HG03432 (cell line): ENCODE measurements at regions not wholly inside any gene's neighbourhood (a gene's known extent, or its start where the extent isn't known, plus 50 kb on each side); places are given as distances from the start of the nearest gene placed in this dataset.
"Not testable (repeated sequence)": the region's sequence is repeated elsewhere in the genome, so short reads cannot be mapped to it uniquely, and the experiment has no call there.

Experiments
- ATAC-seq: cut with Tn5 transposase; IDR thresholded peaks from one replicate; pipeline ENCODE4 v1.9.1; 2021; ENCODE audit warnings: mild to moderate bottlenecking, moderate library complexity; ENCODE audit not compliant: unreplicated experiment

DNA sequence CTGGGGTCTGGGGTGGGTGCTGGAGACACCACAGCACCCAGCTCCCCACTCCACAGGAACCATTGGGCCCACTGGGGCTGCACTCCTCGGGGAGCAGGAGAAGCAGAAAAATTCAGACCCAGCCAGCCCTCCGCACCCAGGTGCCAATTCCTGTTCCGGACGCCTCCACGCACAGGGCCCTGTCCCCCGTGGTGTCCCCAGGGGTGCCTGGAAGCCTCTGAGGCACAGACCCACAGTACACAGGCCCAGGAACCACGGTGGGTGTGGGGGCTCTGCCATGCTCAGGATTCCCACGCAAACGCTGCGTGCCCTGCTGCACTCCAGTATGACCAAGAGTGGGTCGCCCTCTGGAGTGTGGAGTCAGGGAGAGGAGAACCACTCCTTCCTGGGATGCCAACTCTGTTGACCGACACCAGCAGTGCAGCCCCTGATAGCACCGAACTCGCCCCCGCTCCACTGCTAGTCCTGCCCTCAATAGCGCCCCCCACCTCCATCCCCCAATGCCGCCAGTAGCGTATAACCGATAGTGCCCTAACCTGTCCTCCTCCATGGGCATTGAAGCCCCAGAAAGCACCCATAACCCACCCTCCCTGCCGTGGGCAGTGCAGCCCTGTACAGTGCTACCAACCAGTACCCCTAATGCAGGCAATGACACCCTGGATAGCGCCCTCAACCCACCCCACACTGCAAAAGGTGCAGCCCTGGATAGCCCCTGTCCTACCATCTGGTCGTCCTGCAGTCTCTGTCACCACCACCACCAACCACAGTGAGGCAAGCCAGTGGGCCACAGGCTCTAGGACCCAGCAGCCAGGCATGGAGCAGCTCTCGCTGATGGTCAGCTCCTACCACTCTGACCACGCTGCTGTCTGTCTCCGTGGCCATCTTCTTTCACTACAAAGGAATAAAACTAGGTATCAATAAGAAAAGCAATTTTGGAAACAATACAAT lies 2877.2 kb downstream of the RPIA start:
- ATAC-seq: not testable (repeated sequence)

DNA sequence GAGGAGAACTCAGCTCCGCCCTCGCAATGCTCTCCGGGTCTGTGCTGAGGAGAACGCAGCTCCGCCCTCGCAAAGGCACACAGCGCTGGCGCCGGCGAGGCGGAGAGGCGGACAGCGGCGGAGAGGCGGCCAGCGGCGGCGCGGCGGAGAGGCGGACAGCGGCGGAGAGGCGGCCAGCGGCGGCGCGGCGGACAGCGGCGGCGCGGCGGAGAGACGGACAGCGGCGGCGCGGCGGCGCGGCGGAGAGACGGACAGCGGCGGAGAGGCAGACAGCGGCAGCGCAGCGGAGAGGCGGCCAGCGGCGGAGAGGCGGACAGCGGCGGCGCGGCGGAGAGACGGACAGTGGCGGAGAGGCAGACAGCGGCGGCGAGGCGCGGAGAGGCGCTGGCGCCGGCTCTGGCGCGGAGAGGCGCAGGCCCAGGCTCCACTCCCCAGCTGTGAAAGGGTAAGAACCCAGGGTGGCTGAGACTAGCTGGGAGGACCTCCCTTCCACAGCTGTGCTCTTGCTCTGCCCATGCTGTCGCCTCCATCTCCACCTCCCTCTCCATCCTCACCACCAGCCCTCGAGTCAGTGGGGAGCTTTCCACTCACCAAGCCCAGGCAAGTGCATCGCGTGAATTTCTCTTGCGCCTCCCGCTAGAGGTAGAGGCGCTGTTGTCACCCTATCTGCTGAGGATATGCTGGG lies 2879.9 kb downstream of the RPIA start:
- ATAC-seq: not testable (repeated sequence)

DNA sequence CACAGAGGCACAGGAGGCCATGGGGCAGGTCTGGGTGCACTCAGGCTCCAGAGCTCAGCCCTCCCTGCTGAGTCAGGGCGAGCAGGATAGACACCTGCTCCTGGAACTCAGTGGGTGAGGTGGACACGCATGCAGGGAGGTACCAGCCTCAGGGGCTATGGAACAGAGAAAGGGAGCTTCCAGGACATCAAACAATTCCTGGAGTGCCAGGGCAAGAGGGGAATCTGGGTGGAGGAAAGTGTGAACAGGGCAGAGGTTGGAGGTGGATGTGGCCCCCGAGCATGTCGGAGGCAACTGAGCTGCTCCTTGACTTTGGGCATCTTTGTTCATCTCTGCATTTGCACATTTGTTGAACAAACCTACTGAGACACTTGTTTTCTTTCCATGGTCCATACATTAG lies 2881.5 kb downstream of the RPIA start:
- ATAC-seq: not testable (repeated sequence)

DNA sequence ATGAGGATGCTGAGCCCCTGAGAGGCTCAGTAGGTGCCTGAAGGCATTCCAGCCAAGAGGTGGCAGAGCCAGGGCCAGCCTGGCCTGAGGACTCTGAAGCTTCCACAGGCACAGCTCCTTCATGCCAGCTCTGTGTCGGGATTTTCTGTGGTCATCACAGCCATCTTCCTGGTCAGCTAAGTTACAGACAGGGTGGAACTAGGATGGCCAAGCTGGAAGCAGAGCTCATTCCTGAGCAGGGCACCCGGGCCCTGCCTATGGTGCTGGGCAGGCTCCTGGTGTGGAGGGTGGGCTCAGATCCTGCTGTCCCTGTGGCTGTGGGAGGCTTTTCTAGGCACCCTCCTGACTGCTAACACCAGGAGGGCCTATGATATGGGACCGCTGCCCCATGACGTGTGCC lies 2882.3 kb downstream of the RPIA start:
- ATAC-seq: not testable (repeated sequence)

DNA sequence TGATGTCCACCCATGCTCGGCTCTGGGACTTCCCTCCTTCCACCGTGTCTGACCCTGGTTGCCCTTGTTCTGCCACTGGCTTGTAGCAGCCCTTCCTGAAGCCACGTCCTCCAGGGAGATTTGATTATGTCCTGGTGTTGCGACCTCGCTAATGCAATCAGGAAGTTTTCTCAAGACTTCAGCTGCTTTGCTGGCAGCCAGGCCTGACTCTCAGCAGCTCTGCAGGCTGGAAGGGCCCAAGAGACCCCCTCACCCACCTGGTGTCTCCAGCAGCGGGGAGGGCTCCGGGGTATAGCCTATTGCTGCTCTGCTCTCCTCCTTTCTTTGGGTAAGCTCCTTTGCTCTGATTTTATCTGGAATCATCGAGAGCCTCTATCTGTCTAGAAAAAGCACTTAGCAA lies 2882.8 kb downstream of the RPIA start:
- ATAC-seq: not testable (repeated sequence)

DNA sequence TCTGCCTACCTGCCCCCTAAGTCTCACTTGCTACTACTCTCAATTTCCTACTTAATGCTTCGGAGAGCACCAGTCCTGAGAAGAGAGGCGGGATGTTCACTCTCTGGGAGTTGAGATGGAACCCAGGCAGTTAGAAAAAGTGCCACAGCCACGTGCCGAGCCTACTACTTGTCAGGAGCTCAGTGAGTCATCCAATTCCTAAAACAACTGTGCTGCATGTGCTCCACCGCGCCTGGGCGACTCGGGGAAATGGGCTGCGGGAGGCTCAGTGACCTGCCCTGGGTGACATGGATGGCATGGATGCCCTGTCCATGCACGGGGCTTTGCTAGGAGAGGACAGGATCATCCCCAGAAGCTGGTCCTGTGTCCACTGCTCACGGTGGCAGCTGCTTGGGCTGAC lies 2884.2 kb downstream of the RPIA start:
- ATAC-seq: not testable (repeated sequence)

DNA sequence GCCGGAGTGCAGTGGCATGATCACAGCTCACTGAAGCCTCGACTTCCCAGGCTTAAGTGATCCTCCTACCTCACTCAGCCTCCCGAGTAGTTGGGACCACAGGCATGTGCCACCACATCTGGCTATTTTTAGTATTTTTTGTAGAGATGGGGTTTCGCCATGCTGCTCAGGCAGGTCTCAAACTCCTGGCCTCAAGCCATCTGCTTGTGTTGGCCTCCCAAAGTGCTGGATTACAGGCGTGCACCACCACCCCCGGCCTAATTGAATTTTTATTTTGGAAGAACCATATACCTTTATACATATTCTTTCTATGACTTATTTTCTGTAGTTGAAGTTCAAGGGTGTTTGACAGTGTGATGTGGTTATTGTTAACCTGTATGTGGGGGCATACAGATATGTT lies 2885.9 kb downstream of the RPIA start:
- not testable (repeated sequence) for ATAC-seq

DNA sequence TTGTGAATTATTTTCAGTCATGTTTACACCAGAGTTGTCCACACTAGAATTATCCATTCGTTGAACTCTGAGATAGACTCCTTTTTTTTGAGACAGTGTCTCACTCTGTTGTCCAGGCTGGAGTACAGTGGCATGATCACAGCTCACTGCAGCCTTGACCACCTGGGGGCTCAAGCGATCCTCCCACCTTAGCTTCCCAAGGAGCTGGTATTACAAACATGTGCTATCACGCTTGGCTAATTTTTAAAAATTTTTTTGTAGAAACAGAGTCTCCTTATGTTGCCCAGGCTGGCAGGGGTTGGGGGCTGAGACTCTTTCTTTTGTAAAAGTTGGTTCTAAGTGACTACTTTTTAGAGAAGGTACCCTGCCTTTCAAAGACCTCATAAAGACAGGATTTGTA lies 2887.2 kb downstream of the RPIA start:
- ATAC-seq: not testable (repeated sequence)

DNA sequence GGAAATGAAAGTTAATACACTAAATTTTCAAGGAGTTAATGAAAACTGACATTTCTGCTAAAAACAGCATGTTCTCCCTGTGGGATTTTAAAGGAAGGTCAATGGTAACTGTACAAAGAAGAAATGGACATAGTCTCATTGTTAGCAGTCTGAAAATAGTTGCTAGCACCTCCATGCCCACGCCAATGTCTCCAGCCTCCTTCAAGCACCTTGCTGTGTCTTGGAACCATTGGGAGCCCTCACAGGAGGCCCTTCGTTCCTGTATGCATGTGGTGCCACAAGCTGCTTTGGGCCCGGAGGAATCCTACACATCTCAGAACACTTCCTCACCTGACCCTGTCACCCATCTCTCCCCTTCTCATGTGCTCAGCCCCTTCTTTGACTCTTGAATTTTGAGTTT lies 2888.1 kb downstream of the RPIA start:
- not testable (repeated sequence) for ATAC-seq

DNA sequence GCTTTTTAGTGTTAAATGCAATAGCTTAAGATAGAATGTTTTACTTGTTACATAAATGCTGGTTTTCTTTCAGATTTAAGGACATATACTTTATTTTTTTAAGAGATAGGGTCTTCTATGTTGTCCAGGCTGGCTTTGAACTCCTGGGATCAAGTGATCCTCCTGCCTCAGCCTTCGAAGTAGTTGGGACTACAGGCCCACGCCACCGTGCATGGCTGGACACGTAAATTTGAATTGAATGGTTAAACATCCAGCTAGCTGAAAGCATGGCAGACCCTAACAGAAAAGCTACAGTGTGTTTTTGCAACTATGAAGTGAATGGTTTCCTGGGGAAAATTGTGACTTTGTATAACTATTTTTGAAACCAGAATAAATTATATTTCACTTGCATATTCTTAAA lies 2888.6 kb downstream of the RPIA start:
- ATAC-seq: not testable (repeated sequence)

DNA sequence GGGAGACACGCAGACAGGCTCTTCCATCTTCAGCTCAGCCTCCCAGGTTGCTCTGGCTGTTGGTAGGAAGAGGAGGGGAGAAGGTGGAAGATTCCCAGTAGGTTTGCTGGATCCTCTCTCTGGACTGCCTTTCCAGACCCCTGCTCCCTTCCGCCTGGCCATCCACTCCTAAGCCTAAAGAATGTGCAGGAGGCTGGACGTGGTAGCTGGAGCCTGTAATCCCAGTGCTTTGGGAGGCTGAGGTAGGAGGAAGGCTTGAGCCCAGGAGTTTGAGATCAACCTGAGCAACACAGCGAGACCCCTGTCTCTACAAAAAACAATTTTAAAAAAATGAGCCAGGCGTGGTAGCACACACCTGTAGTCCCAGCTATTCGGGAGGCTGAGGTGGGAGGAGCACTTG lies 2895.6 kb downstream of the RPIA start:
- not testable (repeated sequence) for ATAC-seq

DNA sequence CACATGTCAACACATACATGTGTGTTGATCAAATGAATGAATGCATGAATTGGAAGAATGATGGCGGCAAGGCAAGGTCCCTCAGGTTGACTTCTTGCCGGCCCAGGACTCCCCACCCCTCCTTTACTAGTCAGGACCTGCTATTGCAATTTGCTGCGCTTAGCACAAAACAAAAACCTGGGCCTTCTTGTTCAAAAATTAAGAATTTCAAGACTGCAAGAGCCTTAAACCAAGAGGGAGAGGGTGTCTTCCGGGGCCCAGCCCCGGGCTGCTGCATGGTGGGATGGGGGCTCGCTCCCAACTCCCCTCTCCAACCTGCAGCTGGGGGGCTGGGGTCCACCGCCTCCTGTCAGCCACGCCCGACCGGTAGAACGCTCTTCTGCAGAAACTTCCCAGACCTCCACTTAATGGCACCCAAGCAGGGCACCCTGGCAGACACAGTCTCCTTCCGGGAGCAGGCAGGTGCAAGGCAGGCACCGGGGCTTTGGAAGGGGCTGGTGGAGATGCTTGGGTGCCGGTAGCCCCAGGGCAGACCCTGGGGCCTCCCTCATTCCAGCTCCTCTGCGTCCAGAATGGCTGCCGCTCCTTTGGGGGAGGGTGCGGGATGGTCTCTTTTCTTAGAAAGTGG lies 2896.5 kb downstream of the RPIA start:
- ATAC-seq: not testable (repeated sequence)

DNA sequence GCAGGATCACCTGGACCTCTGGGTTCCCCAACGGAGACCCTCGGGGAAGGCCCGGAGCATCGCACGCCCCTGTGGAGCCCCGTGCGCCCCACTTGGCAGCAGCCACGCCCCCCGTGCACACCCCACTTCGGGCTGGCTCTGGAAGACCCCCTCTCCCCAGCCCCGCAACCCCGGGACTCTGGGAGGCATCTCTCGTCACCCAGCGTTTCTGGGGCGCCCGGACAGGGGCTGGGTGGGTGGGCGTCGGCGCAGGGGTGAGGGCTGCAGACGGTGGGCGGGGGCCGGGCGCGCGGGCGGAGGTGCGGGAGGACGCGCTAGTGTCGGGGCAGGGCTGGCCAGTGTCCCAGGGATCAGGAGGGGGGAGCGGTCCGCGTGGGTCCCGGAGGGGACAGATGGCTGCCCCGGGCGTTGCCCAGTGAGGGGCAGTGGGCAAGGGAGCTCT lies 2897.3 kb downstream of the RPIA start:
- not testable (repeated sequence) for ATAC-seq

DNA sequence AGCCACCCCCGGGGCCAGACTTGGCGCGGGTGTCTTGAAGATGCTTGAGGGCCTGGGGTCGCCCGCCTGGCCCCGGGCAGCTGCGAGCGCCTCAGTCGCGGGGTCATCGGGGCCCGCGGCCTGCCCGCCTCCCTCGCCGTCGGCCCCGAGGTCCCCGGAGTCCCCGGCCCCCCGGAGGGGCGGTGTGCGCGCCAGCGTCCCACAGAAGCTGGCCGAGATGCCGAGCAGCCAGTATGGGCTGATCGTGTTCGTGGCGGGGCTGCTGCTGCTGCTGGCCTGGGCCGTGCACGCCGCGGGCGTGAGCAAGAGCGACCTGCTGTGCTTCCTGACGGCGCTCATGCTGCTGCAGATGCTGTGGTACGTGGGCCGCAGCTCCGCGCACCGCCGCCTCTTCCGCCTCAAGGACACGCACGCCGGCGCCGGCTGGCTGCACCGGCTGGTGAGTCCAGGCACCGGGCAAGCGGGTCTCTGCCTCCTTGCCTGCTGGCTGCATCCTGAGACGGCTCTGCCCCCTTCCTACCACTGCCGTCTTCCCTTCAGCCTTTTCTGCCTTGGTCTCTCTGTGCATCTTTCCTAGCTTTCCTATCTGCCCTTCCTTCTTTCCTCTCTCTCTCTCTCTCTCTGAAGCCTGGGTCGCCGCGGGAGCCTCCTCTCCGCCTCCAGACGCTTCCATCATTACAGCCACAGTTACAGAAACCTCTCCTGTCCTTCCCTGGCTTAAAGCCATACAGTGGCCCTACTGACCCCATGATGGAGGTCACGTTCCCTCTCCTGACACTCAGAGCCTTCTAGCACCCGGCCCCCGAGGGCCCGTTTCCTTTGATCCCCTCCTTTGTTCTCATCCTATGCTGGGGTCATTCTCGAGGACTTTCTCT lies 2898.2 kb downstream of the RPIA start:
- not testable (repeated sequence) for ATAC-seq

DNA sequence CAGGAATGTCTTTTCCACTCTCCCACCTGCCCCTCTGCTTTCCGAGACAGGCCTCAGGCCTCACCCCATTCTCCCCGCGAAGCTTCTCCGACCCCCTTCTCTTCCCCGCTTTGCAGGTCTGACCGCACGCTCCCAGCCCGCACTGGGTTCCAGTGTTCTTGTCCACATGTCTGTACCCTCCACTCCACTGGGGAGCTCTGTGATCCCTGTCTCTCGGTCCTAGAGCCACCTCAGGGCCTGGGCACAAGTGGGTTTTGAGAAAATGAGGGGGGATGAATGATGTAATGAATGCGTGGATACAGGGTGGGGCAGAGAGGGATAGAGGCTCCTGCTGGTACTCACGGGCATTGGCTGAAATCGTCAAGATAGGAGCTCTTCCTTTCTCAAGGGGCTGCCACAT lies 2898.9 kb downstream of the RPIA start:
- ATAC-seq: not testable (repeated sequence)

DNA sequence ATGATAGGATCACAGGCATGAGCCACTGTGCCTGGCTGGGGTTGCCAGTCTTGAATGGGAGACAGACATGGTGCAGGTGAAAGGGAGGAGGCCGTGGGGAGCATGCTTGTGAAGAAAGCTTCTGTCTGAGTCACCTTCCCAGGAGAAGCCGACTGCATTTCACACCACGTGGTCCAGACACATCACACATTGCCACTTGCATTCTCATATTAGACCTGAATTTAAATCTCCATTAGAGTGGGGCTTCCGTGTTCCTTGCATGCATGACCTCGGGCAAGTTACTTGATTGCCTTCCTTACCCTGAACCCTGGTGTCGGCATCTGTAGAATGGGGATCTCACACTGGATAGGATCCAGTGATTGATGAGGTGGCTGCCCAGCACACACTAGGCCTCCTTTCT lies 2899.6 kb downstream of the RPIA start:
- not testable (repeated sequence) for ATAC-seq

DNA sequence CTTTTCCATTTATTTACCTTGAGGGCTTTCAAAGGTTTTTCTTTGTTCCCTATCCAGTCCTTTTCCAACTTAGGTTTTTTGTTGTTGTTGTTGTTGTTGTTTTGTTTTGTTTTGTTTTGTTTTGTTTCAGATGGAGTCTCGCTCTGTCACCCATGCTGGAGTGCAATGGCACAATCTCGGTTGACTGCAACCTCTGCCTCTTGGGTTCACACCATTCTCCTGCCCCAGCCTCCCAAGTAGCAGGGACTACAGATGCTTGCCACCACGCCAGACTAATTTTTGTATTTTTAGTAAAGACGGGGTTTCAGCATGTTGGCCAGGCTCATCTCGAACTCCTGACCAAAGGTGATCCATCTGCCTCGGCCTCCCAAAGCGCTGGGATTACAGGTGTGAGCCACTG lies 2906.0 kb downstream of the RPIA start:
- ATAC-seq: not testable (repeated sequence)

DNA sequence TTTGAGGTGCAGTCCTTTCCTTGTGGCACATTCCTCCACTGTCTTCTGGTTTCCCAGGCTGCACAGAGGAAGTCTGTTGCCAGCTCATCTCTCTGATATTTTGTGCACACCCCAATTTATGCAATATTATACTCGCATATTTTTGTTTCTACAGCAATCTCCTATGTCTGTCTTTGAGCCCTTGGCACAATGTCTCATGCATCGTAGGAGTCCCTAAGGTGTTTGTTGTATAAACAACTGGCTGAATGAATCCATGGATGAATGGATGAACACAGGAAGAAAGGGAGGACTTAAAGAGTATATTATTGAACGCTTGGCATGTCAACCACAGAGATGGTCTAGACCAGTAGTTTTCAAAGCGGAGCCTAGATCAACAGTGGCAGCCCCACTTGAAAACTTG lies 2907.0 kb downstream of the RPIA start:
- ATAC-seq: not testable (repeated sequence)

DNA sequence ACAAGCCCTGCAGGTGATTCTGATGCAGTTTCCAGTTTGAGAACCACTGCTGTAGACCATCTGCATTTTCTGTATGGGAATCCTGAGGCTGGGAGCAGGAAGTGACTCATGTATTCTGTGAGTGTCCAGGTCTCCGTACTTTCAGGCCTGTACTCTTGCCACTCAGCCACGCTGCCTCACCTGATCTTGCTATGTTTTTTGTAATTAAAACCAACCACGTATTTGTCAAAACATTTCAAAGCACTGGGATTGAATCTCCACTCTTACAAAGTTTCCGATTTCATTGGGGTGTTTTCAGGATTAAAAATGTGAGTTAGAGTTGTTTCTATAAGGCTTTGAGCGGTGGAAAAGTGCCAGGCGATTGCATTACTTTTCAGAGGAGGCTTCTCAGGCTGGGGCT lies 2907.5 kb downstream of the RPIA start:
- ATAC-seq: not testable (repeated sequence)

DNA sequence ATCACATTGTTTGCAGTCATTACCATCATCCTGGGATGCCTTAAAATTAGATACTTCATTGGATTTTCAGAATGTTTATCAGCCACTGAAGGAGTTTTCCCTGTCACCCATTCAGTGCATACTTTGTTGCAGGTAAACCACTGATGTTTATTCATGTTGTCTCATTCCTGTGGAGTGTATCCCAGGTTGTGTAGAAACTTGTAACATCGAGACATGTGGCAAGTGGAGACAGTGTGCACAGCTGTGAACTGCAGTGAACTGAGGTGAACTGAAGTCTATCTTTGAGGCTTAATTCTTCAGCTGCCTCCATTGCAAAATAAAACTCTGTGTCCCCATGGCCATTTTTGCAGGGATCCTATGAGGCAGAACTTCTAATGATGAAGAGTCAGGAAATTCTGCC lies 2911.4 kb downstream of the RPIA start:
- ATAC-seq: not testable (repeated sequence)
